Stimulated activated CD4-positive, alpha-beta T cell treated with anti-CD3 and anti-CD28 coated beads, TNF-alpha, amount 100 ng/mL, for 1 hour (primary cell): ENCODE measurements at regions not wholly inside any gene's neighbourhood (a gene's known extent, or its start where the extent isn't known, plus 50 kb on each side); places are given as distances from the start of the nearest gene placed in this dataset.
"Not testable (repeated sequence)": the region's sequence is repeated elsewhere in the genome, so short reads cannot be mapped to it uniquely, and the experiment has no call there.

ENCODE experiments used
- DNase-seq, 3 donors: peaks; one replicate each; pipeline ENCODE4 v3.0.0-alpha.2; 2020; ENCODE audit warnings: low read depth in 3 of 3, low spot score in 1 of 3

DNA sequence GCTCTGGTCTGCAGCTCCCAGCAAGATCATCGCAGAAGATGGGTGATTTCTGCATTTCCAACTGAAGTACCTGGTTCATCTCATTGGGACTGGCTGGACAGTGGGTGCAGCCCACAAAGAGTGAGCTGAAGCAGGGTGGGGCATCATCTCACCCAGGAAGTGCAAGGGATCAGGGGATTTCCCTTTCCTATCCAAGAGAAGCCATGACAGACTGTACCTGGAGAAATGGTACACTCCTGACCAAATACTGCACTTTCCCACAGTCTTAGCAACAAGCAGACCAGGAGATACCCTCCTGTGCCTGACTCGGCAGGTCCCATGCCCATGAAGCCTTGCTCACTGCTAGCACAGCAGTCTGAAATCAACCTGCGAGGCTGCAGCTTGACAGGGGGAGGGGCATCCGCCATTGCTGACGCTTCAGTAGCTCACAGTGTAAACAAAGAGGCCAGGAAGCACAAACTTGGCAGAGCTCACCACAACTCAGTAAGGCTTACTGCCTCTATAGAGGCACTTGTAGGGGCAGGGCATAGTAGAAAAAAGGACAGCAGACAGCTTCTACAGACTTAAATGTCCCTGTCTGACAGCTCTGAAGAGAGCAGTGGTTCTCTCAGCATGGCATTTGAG is 60.5 kb downstream of the AREG start:
- not testable (repeated sequence) for DNase-seq

GRCh38 chr4:74509363-74509762 is 64.4 kb downstream of the AREG start:
- not testable (repeated sequence) for DNase-seq

DNA sequence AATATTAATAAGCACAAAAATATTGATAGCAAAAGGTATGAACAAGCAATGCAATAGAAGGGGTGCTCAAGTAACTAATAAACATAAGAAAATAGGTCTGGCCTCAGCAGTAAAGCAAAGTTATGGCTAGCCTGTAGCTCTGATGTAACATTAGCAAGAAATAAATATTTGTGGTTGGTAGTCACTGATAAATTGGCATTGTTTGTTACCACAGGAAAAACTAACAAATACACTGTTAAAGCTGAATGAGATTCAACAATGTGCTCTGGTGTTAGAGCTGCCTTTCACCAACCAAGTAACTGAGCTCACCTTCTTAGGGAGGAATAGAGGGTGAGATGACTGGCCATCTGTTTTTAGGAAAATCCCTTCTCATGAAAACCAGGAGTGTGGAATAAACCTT is 71.4 kb downstream of the AREG start:
- DNase-seq = no peak

GRCh38 chr4:74517996-74518395 is 73.1 kb downstream of the AREG start:
- DNase-seq = no peak

DNA sequence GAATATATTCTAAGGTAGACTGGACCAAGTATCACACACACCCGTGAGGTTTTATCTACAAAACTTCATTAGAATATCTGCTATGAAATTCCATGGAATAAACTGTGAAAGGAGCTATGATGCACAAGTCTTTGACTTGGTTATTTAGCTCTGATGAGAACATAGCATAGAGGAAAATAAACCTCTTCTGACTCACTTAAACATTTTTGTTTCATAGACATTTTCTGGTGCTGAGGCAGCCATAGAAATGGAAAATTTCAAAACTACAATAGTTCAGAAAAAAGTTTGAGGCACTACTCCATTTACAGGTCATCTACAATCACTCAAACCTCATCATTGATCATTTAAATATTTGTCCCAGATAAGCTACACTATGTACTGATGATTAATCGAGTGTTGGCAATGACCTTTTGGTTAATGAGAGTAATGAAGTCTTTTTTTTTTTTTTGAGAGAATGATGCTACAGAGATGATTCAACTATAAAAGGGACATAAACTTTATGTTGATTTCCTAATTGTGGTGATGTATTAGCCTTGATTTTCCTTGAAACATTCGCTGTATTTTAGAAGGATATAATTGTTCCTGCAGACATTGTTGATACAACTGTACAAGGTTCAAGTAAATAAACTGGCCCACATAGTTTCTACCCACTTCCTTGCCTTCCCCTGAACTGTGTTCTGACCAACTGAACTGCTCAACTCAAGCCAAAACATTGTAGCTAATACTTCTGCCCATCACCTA is 77.5 kb downstream of the AREG start:
- no peak for DNase-seq

DNA sequence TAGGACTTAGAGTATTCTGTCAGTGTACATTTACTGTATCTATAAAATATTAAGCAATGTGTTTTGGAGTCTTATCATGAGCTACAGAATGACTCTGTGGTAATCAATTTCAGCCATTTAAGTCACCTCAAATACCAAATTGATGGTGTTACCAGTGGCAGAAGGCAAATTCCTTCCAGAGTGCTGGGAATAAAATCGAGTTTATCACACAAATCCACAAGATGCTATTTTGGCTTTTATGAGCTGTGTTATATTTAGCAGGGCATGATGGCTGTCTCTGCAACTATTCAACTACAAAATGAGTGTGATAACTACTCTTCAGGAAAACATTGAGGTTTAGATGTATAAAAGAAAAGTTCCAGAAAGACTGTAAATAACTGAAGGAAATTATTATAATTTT is 78.2 kb downstream of the AREG start:
- no peak for DNase-seq

DNA sequence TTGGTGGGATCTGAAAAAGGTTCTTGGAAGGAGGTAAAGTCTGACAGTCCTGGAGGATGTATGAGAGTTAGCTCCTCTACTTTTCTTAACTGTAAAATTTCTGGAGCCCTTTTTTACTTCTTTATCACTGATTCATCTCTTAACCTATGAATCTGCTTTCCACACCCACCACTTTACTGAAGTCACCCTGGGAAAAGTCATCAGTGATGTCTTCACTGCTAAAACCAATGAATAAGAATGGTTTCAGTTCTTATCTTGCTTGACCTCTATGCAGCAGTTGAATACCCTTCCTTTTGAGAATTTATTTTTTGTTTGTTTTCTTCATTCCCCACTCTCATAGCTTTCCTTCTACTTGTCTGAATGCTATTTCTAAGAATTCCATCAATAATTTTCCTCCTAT is 80.0 kb downstream of the AREG start:
- no peak for DNase-seq

GRCh38 chr4:74527049-74527448 is 82.1 kb downstream of the AREG start:
- DNase-seq = no peak

GRCh38 chr4:74528178-74528577 is 83.2 kb downstream of the AREG start:
- DNase-seq = no peak

DNA sequence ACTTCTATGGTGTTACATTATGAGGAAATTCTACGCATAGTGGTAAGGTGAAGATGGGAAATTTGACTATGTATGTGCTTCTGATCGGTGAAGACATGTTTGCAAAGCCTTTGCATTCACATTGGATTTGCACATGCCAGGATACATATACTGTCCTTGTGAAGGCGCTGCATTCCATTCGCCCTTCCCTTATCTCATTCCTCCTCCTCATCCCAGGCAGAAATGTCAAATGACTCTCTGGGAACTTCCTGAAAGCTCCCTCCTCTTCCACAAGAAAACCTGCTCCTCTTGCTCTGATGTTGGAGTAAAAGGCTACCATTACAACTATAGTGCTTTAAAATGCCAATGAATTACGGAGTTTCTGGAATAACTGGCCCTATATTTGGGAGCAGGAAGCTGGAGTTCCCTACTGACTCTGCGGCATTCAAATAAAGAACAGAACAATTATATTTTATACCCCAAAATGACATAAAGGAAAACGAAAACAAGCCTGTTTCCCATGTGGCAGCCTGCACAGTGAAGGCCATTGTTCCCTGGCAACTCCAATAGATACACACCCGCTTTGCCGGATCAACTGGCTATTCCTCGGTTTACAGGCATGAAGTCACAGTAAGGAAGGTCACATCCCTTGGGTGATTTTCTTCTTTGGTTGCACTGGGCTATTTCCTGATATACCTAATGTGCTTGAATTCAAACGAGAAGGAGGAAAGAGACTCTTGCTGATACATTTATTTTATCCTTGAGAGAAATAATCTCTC is 84.5 kb downstream of the AREG start:
- no peak for DNase-seq

DNA sequence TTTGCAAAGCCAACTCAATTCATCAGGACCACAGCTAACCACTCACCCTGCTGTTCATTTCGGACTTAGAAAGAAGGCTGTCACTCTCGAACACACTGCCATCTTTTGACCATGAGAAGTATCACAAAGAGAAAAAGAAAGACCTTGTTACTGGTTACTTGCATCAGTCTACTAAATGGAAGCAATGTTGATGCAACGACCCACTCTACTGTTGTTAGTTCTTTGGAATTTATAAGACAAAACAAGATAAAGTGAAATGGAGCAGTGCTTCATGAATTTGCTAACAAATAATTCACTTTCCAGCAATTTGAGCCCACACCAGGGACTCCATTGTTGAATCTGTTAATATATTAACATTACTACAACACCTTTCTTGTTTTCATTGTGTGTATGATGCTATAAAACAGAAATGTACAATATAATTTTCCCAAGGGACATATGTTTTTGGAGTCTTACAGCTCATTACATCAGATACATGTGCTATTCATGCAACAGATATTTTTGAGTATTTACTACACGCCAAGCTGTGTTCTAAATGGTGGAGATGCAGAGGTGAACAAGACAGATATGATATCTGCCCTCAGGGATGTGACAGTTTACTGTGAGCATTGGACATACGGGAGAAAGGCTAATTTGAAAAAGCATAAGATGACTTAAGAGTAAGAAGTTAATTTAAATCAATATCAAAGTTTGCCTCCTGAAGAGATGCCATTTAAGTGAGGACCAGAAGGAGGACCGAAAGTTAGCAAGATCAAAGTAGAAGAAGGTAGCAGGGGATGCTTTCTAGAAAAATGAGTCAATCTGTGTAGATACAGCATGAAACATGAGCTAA is 87.2 kb downstream of the AREG start:
- DNase-seq = no peak

DNA sequence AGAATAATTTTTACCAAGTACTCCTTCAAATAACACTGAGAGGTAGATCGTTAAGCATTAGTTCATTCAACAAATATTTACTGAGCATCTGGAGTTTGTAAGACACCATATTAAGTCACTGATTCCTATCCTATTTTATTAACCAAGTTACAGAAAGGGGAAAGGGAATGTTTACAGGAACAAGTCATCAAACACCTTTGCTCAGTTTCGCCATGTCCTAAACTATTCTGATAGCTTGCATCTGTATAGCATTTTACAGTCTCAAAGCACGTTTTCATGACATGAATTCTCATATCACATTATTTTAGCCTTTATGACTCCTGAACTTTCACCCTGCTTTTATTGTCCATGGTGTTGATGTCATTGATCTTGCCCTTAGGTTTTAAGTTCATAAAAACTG is 89.2 kb downstream of the AREG start:
- no peak for DNase-seq

DNA sequence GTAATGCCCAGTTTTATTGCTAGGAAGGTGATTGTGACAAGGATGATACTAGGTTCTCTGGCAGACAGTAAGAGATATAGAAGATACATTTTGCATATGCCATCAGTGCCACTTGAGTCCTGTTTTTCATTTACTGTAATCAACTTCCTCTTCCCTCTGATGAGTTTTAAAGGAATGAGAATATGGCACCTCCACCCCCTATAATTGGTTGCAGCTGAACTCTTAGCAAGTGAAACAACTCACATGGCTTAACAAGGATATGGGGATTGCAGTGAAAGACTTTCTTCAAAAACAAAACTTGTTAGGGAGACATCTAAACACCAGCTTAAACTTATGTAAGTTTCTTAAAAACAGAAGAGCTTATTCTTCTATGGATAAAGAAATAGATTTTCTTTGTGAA is 90.0 kb downstream of the AREG start:
- no peak for DNase-seq

DNA sequence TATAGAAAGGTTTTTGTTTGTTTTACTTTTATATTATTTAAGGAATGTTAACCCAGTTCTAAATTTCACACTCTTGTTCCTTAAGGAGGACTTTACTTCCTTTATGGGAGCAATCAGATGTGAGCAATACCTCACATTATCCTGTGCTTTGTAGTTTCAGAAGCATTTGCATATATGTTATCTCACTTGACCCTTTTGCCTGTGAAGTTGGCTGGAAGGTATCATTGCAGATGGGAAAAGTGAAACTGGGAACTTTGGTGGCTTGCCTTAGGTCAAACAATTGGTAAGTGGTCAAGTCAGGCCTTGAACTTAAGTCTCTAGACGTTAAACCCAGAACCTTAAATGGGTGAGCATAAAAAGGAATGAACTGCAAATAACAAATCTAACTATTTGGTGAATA is 90.6 kb downstream of the AREG start:
- no peak for DNase-seq

DNA sequence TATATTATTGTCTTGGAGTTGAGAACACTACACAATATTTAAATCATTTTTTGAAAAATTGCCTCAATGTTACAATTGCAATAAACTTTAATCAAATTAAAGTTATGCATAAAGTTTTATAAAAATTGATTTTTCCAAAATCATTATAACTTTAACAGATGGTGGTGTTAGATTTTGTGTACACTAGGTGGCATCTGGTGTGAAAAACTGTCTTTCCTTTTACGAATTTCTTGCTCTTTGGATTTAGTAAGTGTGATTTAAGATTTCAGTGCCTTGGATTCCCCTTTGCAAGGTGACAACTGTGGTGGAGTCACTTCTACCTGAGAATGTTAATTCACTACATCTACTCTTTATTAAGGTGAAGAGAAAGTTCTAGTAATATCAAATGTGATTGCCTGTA is 91.6 kb downstream of the AREG start:
- no peak for DNase-seq

DNA sequence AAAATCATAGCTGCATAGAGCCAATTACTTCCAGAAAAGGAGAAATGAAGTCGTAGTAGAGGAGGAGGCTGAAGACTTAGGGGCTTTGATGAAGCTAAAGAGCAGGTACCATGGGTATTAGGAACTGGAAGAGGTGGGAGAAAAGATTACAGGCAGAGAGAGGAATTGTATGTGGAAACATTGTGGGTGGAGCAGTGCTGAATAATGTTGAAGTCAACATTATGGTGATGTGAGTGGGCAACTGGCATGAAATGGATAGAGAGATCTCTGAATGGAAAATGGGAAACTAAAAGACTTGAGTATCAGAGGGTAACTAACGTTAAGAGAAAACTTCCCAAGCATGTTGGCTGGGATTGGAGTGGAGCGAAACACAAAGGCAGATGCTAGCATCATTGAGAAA is 92.5 kb downstream of the AREG start:
- DNase-seq = no peak

GRCh38 chr4:74539044-74539790 is 94.3 kb downstream of the AREG start:
- DNase-seq = no peak

- no peak for DNase-seq
Observed at GRCh38 chr4:74540193-74540592, 95.3 kb downstream of the AREG start.

DNA sequence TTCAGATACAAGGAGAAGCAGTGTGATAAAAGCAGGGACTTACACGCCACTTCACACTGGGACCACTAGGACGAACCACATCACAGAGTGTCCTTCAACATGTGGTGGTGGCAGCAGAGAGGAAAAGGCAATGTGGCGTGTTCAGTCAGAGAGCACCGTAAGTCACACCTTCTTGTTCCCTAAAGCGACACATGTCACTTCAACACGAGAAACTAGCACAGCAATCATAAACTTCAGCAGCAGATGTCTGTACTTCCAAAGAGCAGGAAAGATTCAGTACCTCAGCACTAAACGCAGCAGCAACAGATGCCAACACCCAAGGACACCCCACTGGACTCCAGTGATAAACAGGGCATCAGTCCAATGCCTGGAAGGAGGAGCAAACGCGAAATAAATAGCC is 96.7 kb downstream of the AREG start:
- no peak for DNase-seq

DNA sequence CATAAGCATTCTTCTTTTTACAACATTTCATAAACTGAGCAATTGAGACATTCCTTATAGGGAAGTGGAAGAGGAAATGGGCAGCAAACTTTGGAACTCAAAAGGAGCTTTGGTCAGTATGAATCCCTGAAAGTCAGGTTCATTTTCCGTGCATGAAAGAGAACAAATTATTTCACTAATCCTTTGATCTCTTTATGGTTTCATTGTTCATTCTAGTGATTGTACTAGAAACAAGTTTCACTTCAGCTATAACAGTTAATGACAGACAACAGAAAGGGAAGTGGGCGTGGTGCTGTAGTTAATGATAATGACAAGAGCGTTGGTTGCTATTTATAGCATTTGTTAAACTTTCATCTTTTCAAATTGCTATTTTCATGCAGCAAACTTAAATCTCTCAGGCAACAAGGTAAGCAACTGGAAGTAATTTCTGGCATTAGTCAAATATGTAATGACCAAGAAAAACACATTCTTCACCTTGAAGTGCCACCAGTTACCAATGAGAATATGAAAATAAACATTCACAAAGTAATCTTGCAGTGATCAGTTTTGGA is 98.4 kb downstream of the AREG start:
- DNase-seq = no peak
